ENCODE measurements at regions not wholly inside any gene's neighbourhood (a gene's known extent, or its start where the extent isn't known, plus 50 kb on each side); places are given as distances from the start of the nearest gene placed in this dataset.

DNA sequence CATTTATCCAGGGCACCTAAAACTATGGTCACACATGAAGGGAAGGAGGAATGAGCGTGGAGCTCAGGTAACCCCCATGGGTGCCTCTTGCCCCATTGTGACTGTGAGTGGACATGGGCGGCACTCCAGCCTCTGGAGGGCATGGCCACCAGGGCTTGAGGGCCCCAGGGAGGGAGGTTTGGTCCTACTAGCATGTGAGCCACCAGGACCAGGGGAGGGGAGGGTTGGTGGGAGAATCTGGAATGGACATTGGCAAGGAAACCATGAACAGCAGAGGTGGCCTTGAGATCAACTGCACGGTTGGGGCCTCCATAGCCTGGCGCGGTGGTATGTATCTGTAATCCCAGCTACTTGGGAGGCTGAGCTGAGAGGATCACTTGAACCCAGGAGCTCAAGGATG, 623.6 kb downstream of the AACS start:
- WGBS (ENCODE audit: insufficient coverage) = 96% methylated on average over 5 of the region's 5 CpGs
- Mint-ChIP-seq H3K4me3 (no peak overlapping the region), H3K9me3 (ENCODE audit: insufficient read depth) (no peaks in the 10 kb centered on the region), H3K27ac (no peak overlapping the region), H3K4me1 (no peaks in the 10 kb centered on the region), H3K27me3 (peaks cover 5% of the 10 kb centered on the region)
- no peak overlapping the region for H3K27ac ChIP-seq (ENCODE audit: low read length in 2 of 2)
- no peak for TF ChIP-seq EZH2 (IDR thresholded peaks at IDR 0.05; ENCODE audit: borderline replicate concordance, insufficient read depth, low read depth, low read length, poor library complexity, severe bottlenecking)
- TF ChIP-seq CTCF (IDR thresholded peaks at IDR 0.05) = no peak
- H3K9me3 ChIP-seq (ENCODE audit: control extremely low read depth in 1 of 3, control insufficient read depth in 2 of 3, insufficient read depth in 1 of 3, low read length in 2 of 3) = peaks cover 0 to 9% (median 0%) of the 10 kb centered on the region in 3 donors
- H4K20me1 ChIP-seq (ENCODE audit: control insufficient read depth, insufficient read depth, low read length, poor library complexity, severe bottlenecking) = no peaks in the 10 kb centered on the region
- H3K4me1 ChIP-seq (ENCODE audit: control insufficient read depth in 2 of 2, insufficient read depth in 2 of 2, low read length in 2 of 2) = no peaks in the 10 kb centered on the region
- ATAC-seq (ENCODE audit: low read depth) (no peak), DNase-seq (no peak)
- H3K4me2 ChIP-seq (replicated peaks; ENCODE audit: low read depth, low read length, poor library complexity, severe bottlenecking) = no peak overlapping the region
- ChIA-PET CTCF (no interaction called here), POLR2A (no interaction called here)
- no peaks in the 10 kb centered on the region for H3K36me3 ChIP-seq (replicated peaks in 1 of 2; ENCODE audit: control extremely low read depth in 1 of 2, control insufficient read depth in 1 of 2, extremely low read depth in 1 of 2, insufficient read depth in 2 of 2, low read length in 1 of 2)
- peaks cover 0 to 5% (median 0%) of the 10 kb centered on the region in 4 experiments for H3K27me3 ChIP-seq (replicated peaks in 1 of 4; ENCODE audit: control extremely low read depth in 1 of 4, control insufficient read depth in 3 of 4, insufficient read depth in 4 of 4, low read length in 3 of 4)
- intact Hi-C loops (cut with micrococcal nuclease) = no loop called here
- H3K4me3 ChIP-seq (ENCODE audit: control extremely low read depth in 1 of 5, extremely low read depth in 1 of 5, insufficient read depth in 1 of 5, low read depth in 2 of 5, low read length in 4 of 5) = no peak overlapping the region
- no peak overlapping the region for H2AFZ ChIP-seq (ENCODE audit: insufficient read depth, low read depth, low read length, poor library complexity, severe bottlenecking)
- no peak overlapping the region for H3K9ac ChIP-seq (ENCODE audit: low read length)
- H3K79me2 ChIP-seq (ENCODE audit: control insufficient read depth, insufficient read depth, low read length) = no peaks in the 10 kb centered on the region

DNA sequence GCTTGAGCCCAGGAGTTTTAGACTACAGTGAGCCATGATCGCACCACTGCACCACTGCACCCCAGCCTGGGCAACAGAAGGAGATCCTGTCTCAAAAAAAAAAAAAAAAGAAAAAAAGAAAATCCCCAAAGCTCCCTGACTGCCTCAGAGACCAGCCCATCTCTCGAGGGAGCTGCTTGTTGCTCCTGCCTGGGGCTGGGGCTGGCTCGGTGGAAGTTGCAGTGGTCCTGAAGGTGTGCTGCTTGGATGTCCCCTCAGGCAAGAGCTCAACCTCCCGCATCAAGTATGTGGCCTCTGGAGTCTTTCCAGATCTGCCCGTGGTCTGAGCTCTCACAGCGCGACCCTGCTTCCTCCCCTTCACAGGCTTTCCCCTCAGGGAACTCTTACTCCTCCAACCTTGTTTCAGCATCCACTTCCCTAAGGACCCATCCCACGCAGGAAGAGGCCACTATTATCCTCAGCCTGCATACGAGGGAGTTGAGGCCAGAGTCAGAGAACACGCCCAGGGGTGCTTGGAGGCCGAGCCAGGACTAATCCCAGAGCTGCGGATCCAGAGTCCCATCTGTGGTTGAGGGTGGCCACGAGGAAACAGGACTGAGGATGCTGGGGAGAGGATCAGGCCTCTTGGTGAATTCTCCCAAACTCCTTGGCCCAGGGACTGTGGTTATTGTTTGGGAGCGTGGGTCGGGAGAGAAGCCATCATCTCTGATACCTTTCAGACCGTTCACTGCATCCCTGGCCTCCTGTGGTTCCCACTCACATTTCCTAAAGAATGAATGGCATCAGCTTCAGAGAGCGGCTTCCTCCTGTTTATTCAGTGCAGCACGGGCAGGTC, 624.6 kb downstream of the AACS start:
- H3K36me3 ChIP-seq (replicated peaks in 1 of 2; ENCODE audit: control extremely low read depth in 1 of 2, control insufficient read depth in 1 of 2, extremely low read depth in 1 of 2, insufficient read depth in 2 of 2, low read length in 1 of 2) = no peaks in the 10 kb centered on the region
- H3K4me3 ChIP-seq (ENCODE audit: control extremely low read depth in 1 of 5, extremely low read depth in 1 of 5, insufficient read depth in 1 of 5, low read depth in 2 of 5, low read length in 4 of 5) = no peak overlapping the region
- Mint-ChIP-seq H3K27me3 (peaks cover 5% of the 10 kb centered on the region), H3K9me3 (ENCODE audit: insufficient read depth) (no peaks in the 10 kb centered on the region), H3K4me1 (no peaks in the 10 kb centered on the region), H3K4me3 (no peak overlapping the region), H3K27ac (no peak overlapping the region)
- H2AFZ ChIP-seq (ENCODE audit: insufficient read depth, low read depth, low read length, poor library complexity, severe bottlenecking) = no peak overlapping the region
- intact Hi-C loops (cut with micrococcal nuclease) = no loop called here
- no peak overlapping the region for H3K9ac ChIP-seq (ENCODE audit: low read length)
- H3K27me3 ChIP-seq (replicated peaks in 1 of 4; ENCODE audit: control extremely low read depth in 1 of 4, control insufficient read depth in 3 of 4, insufficient read depth in 4 of 4, low read length in 3 of 4) = peaks cover 0 to 5% (median 0%) of the 10 kb centered on the region in 4 experiments
- ChIA-PET POLR2A (no interaction called here), CTCF (no interaction called here)
- H3K4me2 ChIP-seq (replicated peaks; ENCODE audit: low read depth, low read length, poor library complexity, severe bottlenecking) = no peak overlapping the region
- ATAC-seq (ENCODE audit: low read depth) (no peak), DNase-seq (no peak)
- peaks cover 0 to 9% (median 0%) of the 10 kb centered on the region in 3 donors for H3K9me3 ChIP-seq (ENCODE audit: control extremely low read depth in 1 of 3, control insufficient read depth in 2 of 3, insufficient read depth in 1 of 3, low read length in 2 of 3)
- no peak overlapping the region for H3K27ac ChIP-seq (ENCODE audit: low read length in 2 of 2)
- TF ChIP-seq EZH2 (IDR thresholded peaks at IDR 0.05; ENCODE audit: borderline replicate concordance, insufficient read depth, low read depth, low read length, poor library complexity, severe bottlenecking) = no peak
- TF ChIP-seq CTCF (IDR thresholded peaks at IDR 0.05) = no peak
- H3K4me1 ChIP-seq (ENCODE audit: control insufficient read depth in 2 of 2, insufficient read depth in 2 of 2, low read length in 2 of 2) = no peaks in the 10 kb centered on the region
- no peaks in the 10 kb centered on the region for H3K79me2 ChIP-seq (ENCODE audit: control insufficient read depth, insufficient read depth, low read length)
- no peaks in the 10 kb centered on the region for H4K20me1 ChIP-seq (ENCODE audit: control insufficient read depth, insufficient read depth, low read length, poor library complexity, severe bottlenecking)
- WGBS (ENCODE audit: insufficient coverage) = 74% methylated on average over 16 of the region's 18 CpGs

Data from B cell (primary cell).